ENCODE measurements at regions not wholly inside any gene's neighbourhood (a gene's known extent, or its start where the extent isn't known, plus 50 kb on each side); places are given as distances from the start of the nearest gene placed in this dataset.

- FAIRE-seq = no peak
- no peak overlapping the region for H2BK5ac ChIP-seq (ENCODE audit: low read depth, low read length)
- CTCF ChIA-PET (ENCODE audit: partially characterized antibody) = interaction anchor here (0.6 to 2.3 kb wide), 3 partner anchors 8 to 27 kb away, joined by 3 to 10 read pairs (median 8); no protein-coding TSS in a partner anchor
- TF ChIP-seq CBX5 (IDR thresholded peaks at IDR 0.05; ENCODE audit: low read depth, low read length) = no peak
- TF ChIP-seq POLR2AphosphoS5 (IDR thresholded peaks at IDR 0.05; ENCODE audit: low read depth, low read length) = no peak
- TF ChIP-seq SP2 (IDR thresholded peaks at IDR 0.05; ENCODE audit: low read length) = no peak
- TF ChIP-seq TBP (IDR thresholded peaks at IDR 0.05; ENCODE audit: low read depth, low read length) = no peak
- TF ChIP-seq ATF2 (IDR thresholded peaks at IDR 0.05; ENCODE audit: low read length) = no peak
- TF ChIP-seq PHF8 (conservative IDR thresholded peaks at IDR 0.05; ENCODE audit: low read depth, low read length) = no peak
- TF ChIP-seq CBX8 (IDR thresholded peaks at IDR 0.05; ENCODE audit: borderline replicate concordance, low read depth, low read length) = no peak
- TF ChIP-seq HDAC6 (IDR thresholded peaks at IDR 0.05; ENCODE audit: low read depth, low read length) = no peak
- no peak for TF ChIP-seq RAD21 (IDR thresholded peaks at IDR 0.05 in 1 of 2, conservative IDR thresholded peaks at IDR 0.05 in 1 of 2; ENCODE audit: low read depth in 2 of 2, low read length in 2 of 2)
- no peak for TF ChIP-seq SIRT6 (IDR thresholded peaks at IDR 0.05; ENCODE audit: low read length)
- no peak for TF ChIP-seq EP300 (IDR thresholded peaks at IDR 0.05; ENCODE audit: borderline replicate concordance in 1 of 2, low read depth in 2 of 2, low read length in 2 of 2)
- no peak for TF ChIP-seq SRF (IDR thresholded peaks at IDR 0.05; ENCODE audit: low read depth, low read length)
Observed at GRCh38 chr20:18986146-18986830, 172.7 kb downstream of the SCP2D1 start.

More at GRCh38 chr20:18986146-18986830, 172.7 kb downstream of the SCP2D1 start:
- Histone ChIP-seq H2BK20ac (ENCODE audit: low read length) (no peak overlapping the region), H3K27me3 (replicated peaks in 1 of 4; ENCODE audit: control insufficient read depth in 3 of 4, extremely low read depth in 1 of 4, insufficient read depth in 3 of 4, low read length in 3 of 4) (no peaks in the 10 kb centered on the region), H3K79me2 (ENCODE audit: control insufficient read depth in 1 of 2, insufficient read depth in 2 of 2, low read length in 2 of 2) (no peaks in the 10 kb centered on the region), H3K4me1 (replicated peaks in 1 of 4; ENCODE audit: control insufficient read depth in 3 of 4, insufficient read depth in 4 of 4, low read length in 3 of 4) (peaks cover 0 to 2% (median 0%) of the 10 kb centered on the region in 4 experiments; a peak in 2 of 7 replicates), H3K36me3 (ENCODE audit: control insufficient read depth in 2 of 4, insufficient read depth in 4 of 4, low read length in 3 of 4) (no peaks in the 10 kb centered on the region), H3K79me1 (ENCODE audit: low read depth, low read length) (no peaks in the 10 kb centered on the region), H4K91ac (replicated peaks; ENCODE audit: insufficient read length, low read length) (no peak overlapping the region), H3K9ac (replicated peaks in 1 of 4; ENCODE audit: extremely low read depth in 1 of 4, low read depth in 3 of 4, low read length in 3 of 4) (no peak overlapping the region), H2BK12ac (ENCODE audit: low read depth, low read length) (no peak overlapping the region), H3K18ac (ENCODE audit: extremely low read depth, low read length) (no peak overlapping the region), H3K4me3 (ENCODE audit: extremely low read depth in 1 of 4, insufficient read depth in 2 of 4, low read depth in 3 of 4, low read length in 4 of 4) (no peak overlapping the region), H3K9me3 (ENCODE audit: insufficient read depth in 2 of 2, low read depth in 1 of 2, low read length in 1 of 2) (no peaks in the 10 kb centered on the region), H2BK120ac (replicated peaks; ENCODE audit: low read depth, low read length) (no peak overlapping the region), H4K8ac (ENCODE audit: extremely low read depth, insufficient read depth, low read length) (no peak overlapping the region), H3K27ac (ENCODE audit: low read depth, low read length) (no peak overlapping the region), H3K4ac (replicated peaks; ENCODE audit: insufficient read length, low read depth, low read length) (no peak overlapping the region), H4K20me1 (replicated peaks in 1 of 2; ENCODE audit: control insufficient read depth in 1 of 2, insufficient read depth in 2 of 2, low read length in 2 of 2) (no peaks in the 10 kb centered on the region), H3K14ac (ENCODE audit: insufficient read length) (no peak overlapping the region), H3K56ac (replicated peaks; ENCODE audit: insufficient read length, low read depth, low read length) (no peak overlapping the region), H2AK5ac (ENCODE audit: low read depth, low read length) (no peak overlapping the region), H4K5ac (ENCODE audit: insufficient read length, low read depth, low read length) (no peak overlapping the region), H2BK15ac (ENCODE audit: low read length) (no peak overlapping the region), H3K23me2 (ENCODE audit: low read depth, low read length) (no peaks in the 10 kb centered on the region), H3K23ac (ENCODE audit: insufficient read length) (no peak overlapping the region), H3K4me2 (ENCODE audit: insufficient read depth in 1 of 2, low read depth in 2 of 2, low read length in 2 of 2) (no peak overlapping the region), H2AFZ (ENCODE audit: low read length) (no peak overlapping the region)
- DNase-seq (ENCODE audit: low read depth in 1 of 2, low spot score in 2 of 2) = no peak
- POLR2A ChIA-PET (ENCODE audit: partially characterized antibody) = no interaction called here
- WGBS, 2 experiments (ENCODE audit: extremely low coverage in 1 of 2, insufficient coverage in 1 of 2, insufficient read length in 1 of 2, insufficient replicate concordance in 2 of 2, low coverage in 1 of 2, low lambda C conversion rate in 2 of 2, missing lambda C conversion rate in 1 of 2) = 85% methylated on average over 7 of the region's 7 CpGs; no CpG with 5 or more reads in 1 of the 2 experiments

All from H1 (cell line).